NCI-H2227 (cell line): ENCODE measurements at regions not wholly inside any gene's neighbourhood (a gene's known extent, or its start where the extent isn't known, plus 50 kb on each side); places are given as distances from the start of the nearest gene placed in this dataset.
A peak's percentile ranks its signal among the peaks of the same experiment; 100 is the strongest.

ENCODE experiments used
- DNase-seq: peaks from one replicate; lab custom pipeline; 2025; ENCODE audit not compliant: unreplicated experiment; lab: John Stamatoyannopoulos, UW

GRCh38 chr16:80023865-80024264 is 423.3 kb upstream of the MAF start:
- no peak for DNase-seq

GRCh38 chr16:80019395-80019794 is 418.9 kb upstream of the MAF start:
- no peak for DNase-seq

DNA sequence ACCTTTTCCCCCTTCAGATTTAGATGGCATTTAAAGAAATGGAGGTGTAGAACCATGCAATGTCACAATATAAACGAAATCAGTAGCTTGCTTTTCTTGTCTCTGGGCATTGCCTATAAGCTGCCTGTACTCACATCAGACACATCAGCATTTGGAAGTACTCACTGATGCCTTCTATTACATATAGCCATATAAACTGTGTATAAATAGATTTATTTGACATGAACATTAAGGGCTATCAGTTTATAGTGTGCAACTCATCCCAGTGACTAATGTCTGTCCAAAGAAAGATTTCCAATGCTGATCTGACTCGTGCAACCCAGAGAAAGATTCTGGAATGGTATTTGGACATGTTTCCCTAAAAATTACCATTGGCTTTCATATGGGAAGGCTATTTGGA is 417.9 kb upstream of the MAF start:
- DNase-seq: no peak

GRCh38 chr16:80016731-80017326 is 416.3 kb upstream of the MAF start:
- no peak for DNase-seq

DNA sequence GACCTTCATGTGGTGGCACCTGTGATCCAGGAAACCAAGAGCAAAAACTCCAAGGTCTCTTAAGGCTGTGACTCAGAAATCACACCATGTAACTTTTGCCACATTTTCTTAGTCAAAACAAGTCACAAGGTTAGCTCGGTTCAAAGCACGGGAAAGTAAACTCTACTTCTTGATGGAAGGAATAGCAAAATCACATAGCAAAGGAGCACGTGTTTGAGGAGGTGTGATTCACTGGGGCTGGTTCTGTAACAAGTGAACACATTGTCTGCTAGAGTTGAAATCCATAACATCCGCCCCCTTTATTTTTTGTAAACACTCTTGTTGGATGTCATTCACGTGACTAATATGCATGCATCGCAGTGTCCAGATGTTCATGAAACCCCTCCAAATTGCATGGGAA is 415.0 kb upstream of the MAF start:
- no peak for DNase-seq

GRCh38 chr16:80014241-80014939 is 413.9 kb upstream of the MAF start:
- DNase-seq: no peak

DNA sequence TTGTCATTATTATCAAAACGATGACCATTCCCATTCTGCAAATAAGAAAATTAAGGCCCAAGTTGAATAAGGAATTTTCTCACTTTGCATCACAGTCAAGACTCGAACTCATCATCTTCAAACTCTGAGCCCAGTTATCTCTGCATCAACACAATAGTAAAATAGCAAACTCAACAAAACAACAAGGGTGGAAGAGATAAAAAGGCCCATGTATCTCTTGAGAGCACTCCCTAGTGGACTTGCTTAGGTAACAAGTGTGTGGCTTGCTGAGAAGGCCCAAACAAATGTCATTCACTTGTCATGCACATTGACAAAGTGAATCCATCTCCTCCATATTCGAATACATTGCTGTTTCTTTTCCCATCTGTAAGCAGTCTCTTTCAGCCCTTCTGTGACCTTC is 412.0 kb upstream of the MAF start:
- DNase-seq: no peak

DNA sequence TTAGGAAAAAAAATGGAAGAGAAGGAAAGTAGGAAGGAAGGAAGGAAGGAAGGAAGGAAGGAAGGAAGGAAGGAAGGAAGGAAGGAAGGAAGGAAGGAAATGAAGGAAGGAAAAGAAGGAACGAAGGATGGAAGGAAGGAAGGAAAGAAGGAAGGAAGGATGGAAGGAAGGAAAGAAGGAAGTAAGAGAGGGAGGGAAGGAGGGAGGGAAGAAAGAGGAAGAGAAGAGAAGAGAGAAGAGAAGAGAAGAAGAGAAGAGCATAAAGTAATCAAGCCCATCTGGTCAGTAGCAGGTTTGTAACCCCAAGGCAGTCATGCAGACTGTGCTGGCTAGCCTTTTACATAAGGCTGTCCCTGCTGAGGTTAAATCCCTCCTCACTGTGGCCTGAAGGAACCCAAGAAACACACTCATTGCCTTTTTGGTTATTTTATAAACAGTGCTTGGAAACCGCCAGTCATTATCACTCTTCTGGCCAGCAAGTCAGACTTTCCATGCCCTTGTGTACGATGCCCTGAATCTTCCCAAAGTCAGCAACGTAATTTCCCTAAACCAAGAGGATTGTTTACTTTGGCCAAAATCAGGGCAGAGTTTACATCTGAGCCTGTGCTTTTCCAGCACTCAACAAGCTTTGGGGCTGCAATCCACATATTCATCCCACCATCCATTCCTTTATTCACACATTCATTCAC is 409.6 kb upstream of the MAF start:
- no peak for DNase-seq

DNA sequence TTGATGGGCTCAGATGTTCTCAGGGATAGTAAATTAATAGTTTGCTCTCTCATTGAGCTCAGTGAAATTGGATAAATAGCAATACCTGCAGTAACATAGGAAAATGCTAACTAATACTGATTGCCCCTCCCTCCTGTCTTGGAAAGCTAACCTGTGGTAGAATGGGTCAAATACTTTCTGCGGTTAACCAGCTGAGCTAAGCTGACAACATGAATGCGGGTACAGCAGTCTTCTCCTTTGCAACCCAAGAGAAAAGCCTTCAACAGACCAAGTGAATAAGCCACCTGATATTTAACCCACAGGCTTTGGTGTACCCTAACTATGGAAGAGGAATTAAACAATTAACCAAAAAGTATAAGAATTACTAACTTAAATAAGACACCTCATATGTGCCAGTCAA is 408.3 kb upstream of the MAF start:
- no peak for DNase-seq

DNA sequence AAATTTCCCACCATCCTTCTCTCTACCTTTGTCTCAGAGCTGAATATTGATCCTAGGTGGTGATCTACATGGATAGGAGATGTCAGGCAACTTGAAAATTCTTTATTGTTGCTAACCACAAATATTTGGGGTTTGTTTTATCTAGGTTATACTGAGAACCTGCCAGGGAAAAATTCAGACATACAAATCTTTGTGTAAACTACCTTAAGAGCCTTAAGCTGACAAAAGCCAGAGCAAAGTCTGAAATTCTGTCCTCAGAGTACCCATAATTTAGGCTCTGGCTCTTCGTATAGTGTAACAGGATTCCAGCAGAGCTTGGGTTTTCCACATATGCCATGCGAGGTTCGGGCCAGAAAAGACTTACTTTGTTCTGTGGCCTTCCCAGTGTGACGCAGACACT is 406.7 kb upstream of the MAF start:
- no peak for DNase-seq

DNA sequence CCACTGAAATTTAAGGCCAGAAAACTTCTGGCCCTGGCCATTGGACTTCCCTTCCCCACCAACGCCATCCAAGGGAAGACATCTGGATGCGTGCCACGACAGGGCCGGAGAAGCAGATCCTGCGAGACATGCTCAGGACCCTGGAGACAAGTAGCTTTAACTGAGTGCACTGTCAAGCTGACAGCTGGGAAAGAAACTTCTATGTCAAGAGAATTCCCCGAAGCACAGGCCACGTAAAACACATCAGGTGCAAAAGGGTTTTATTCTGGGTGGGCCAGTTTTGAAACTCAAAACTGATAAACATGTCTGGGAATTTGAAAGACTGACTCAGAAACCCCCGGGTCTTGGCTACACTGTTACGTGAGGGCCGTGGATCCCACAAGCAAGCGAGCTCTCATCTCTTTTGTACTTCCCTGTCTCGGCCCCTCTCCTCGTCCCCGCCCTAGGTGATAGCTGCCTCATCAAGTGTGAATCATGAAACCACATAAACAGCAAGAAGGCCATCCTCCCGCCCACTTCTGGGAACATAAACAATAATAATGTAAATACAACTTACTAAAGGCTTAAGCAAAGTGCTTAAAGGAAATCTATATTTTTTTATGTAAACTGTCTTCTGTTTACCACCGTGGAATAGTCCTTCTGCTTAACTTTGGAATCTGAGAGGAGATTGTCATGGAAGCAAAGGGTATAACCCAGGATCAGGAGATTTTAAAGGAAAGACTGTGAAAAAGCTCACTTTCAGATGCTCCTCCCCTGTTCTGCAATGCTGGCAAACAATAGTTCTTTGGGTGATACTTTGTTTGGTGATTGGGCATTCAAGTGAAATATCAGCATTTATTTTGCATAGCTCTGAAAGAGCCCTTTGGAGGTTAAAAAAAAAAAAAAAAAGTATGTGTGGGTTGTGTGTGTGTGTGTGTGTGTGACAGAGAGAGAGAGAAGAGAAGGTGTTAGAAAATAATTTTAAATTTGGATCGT is 406.0 kb upstream of the MAF start:
- DNase-seq: peak; percentile 1

- no peak for DNase-seq
These were observed 403.6 kb upstream of the MAF start for GRCh38 chr16:80004113-80004512.

- DNase-seq: no peak
These were observed 401.7 kb upstream of the MAF start for GRCh38 chr16:80002261-80002660.

GRCh38 chr16:79998143-79998542 is 397.6 kb upstream of the MAF start:
- DNase-seq: no peak

GRCh38 chr16:79997257-79997656 is 396.7 kb upstream of the MAF start:
- peak; percentile 3 for DNase-seq

- no peak for DNase-seq
These were observed 395.8 kb upstream of the MAF start for GRCh38 chr16:79996321-79996720.

- DNase-seq: no peak
These were observed 394.8 kb upstream of the MAF start for GRCh38 chr16:79995315-79995714.

DNA sequence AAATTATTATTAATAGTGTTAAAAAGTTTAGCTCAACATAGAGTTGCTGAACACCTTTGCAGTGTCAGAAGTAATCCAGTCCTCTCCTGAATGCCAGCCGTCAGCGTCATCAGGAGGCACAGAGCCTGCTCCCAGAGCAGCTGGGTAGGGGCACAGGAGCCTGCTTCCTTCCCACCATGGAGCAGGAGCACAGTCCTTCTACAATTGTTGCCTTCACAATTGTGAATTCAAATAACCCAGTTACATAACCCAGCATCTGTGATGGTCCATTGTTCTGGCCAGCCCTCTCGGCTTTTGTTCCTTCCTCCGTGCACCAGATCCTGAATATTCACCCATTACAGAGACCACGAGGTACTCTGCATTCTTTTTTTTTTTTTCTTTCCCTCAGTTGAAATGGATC is 393.9 kb upstream of the MAF start:
- no peak for DNase-seq

- no peak for DNase-seq
These were observed 393.2 kb upstream of the MAF start for GRCh38 chr16:79993629-79994209.

- DNase-seq: no peak
These were observed 391.4 kb upstream of the MAF start for GRCh38 chr16:79991969-79992368.

- no peak for DNase-seq
These were observed 388.2 kb upstream of the MAF start for GRCh38 chr16:79988721-79989220.
